Kidney capillary endothelial cell (primary cell): ENCODE measurements at regions not wholly inside any gene's neighbourhood (a gene's known extent, or its start where the extent isn't known, plus 50 kb on each side); places are given as distances from the start of the nearest gene placed in this dataset.

Experiments
- DNase-seq: peaks from one replicate; pipeline ENCODE4 v3.0.0-alpha.2; 2018; ENCODE audit warnings: low spot score

- DNase-seq = no peak
Observed at GRCh38 chr11:93075782-93076181, 106.3 kb downstream of the MTNR1B start.

GRCh38 chr11:93080146-93080759, 110.8 kb downstream of the MTNR1B start:
- DNase-seq = no peak

GRCh38 chr11:93081694-93082093, 112.2 kb downstream of the MTNR1B start:
- no peak for DNase-seq

GRCh38 chr11:93082900-93083299, 113.4 kb downstream of the MTNR1B start:
- no peak for DNase-seq

- no peak for DNase-seq
Observed at GRCh38 chr11:93084727-93085505, 112.9 kb downstream of the SLC36A4 start.

- peak; percentile 10 for DNase-seq
Observed at GRCh38 chr11:93089474-93090102, 108.2 kb downstream of the SLC36A4 start.
